ENCODE measurements at regions not wholly inside any gene's neighbourhood (a gene's known extent, or its start where the extent isn't known, plus 50 kb on each side); places are given as distances from the start of the nearest gene placed in this dataset.

DNA sequence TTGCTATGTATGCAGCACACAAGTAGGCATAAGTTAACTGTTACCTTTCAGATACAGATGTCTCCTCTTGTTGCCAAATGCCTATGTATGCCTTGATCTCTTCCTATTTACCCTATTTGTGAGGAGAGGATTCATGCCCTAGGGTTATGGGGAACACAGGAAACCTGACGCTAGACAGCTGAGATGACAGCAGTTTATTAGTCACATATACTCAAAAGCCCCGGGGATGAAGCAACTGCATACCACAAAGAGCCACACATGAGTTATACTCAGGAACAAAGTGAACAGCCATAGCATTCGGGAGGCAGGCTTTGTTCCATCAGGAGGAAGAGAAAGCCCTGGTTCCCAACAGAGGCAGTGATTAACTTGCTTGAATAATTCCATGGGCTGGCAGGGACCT, 1011.7 kb upstream of the PCDH7 start:
- H3K27me3 ChIP-seq (ENCODE audit: control insufficient read depth in 2 of 2, insufficient read depth in 2 of 2, low read length in 2 of 2): no peaks in the 10 kb centered on the region
- no peak overlapping the region for H3K9ac ChIP-seq (ENCODE audit: insufficient read depth, low read length, poor library complexity, severe bottlenecking)
- H3K4me2 ChIP-seq (replicated peaks; ENCODE audit: extremely low read depth, low read length, poor library complexity, severe bottlenecking): no peak overlapping the region
- WGBS (ENCODE audit: insufficient coverage): 89% methylated on average over 3 of the region's 3 CpGs
- Mint-ChIP-seq H3K27me3 (ENCODE audit: low read depth in 3 of 3) (no peaks in the 10 kb centered on the region), H3K4me3 (no peak overlapping the region), H3K36me3 (no peaks in the 10 kb centered on the region), H3K27ac (no peak overlapping the region), H3K4me1 (no peaks in the 10 kb centered on the region), H3K9me3 (peaks cover 0 to 23% (median 2%) of the 10 kb centered on the region in 7 donors)
- H3K36me3 ChIP-seq (replicated peaks in 1 of 2; ENCODE audit: control insufficient read depth in 1 of 2, insufficient read depth in 2 of 2, low read length in 2 of 2): no peaks in the 10 kb centered on the region
- H3K9me3 ChIP-seq (replicated peaks in 1 of 2; ENCODE audit: control insufficient read depth in 1 of 2, insufficient read depth in 1 of 2, low read length in 2 of 2): peaks cover 0 to 7% of the 10 kb centered on the region in 2 donors
- H3K4me1 ChIP-seq (ENCODE audit: control insufficient read depth in 1 of 2, insufficient read depth in 2 of 2, low read length in 2 of 2): no peaks in the 10 kb centered on the region
- intact Hi-C loops (cut with micrococcal nuclease): no loop called here
- H4K20me1 ChIP-seq (ENCODE audit: insufficient read depth, low read length): no peaks in the 10 kb centered on the region
- TF ChIP-seq, protein P1, sequence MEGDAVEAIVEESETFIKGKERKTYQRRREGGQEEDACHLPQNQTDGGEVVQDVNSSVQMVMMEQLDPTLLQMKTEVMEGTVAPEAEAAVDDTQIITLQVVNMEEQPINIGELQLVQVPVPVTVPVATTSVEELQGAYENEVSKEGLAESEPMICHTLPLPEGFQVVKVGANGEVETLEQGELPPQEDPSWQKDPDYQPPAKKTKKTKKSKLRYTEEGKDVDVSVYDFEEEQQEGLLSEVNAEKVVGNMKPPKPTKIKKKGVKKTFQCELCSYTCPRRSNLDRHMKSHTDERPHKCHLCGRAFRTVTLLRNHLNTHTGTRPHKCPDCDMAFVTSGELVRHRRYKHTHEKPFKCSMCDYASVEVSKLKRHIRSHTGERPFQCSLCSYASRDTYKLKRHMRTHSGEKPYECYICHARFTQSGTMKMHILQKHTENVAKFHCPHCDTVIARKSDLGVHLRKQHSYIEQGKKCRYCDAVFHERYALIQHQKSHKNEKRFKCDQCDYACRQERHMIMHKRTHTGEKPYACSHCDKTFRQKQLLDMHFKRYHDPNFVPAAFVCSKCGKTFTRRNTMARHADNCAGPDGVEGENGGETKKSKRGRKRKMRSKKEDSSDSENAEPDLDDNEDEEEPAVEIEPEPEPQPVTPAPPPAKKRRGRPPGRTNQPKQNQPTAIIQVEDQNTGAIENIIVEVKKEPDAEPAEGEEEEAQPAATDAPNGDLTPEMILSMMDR (IDR thresholded peaks at IDR 0.05): no peak
- H3K27ac ChIP-seq (ENCODE audit: low read depth in 1 of 2, low read length in 2 of 2): no peak overlapping the region
- no peaks in the 10 kb centered on the region for H3K79me2 ChIP-seq (ENCODE audit: insufficient read depth, low read length)
- no peak for DNase-seq
- no peak overlapping the region for H2AFZ ChIP-seq (ENCODE audit: insufficient read depth, low read depth, low read length, poor library complexity, severe bottlenecking)
- H3K4me3 ChIP-seq (replicated peaks in 1 of 3; ENCODE audit: low read depth in 2 of 3, low read length in 3 of 3): no peak overlapping the region

DNA sequence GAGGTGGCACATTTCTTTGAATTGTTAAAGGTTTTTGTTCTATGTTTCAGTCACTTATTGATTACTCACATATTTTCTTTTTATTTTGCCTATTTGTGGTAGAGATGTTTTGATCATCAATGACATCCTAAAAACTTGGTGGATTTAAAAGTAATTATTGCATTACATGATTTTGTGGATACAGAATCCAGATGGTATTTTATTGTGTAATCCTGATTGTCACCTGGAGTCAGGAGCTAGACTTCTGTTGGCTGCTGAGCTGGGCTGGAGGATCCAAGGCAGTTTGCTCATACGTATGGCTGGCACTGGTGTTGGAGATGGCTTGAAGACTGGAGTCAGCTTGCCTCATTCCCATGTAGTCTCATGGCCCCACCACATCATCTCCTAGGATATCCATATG, 1009.6 kb upstream of the PCDH7 start:
- TF ChIP-seq, protein P1 (IDR thresholded peaks at IDR 0.05): no peak
- Histone ChIP-seq H3K4me1 (ENCODE audit: control insufficient read depth in 1 of 2, insufficient read depth in 2 of 2, low read length in 2 of 2) (no peaks in the 10 kb centered on the region), H2AFZ (ENCODE audit: insufficient read depth, low read depth, low read length, poor library complexity, severe bottlenecking) (no peak overlapping the region), H3K79me2 (ENCODE audit: insufficient read depth, low read length) (no peaks in the 10 kb centered on the region), H3K9ac (ENCODE audit: insufficient read depth, low read length, poor library complexity, severe bottlenecking) (no peak overlapping the region), H3K9me3 (replicated peaks in 1 of 2; ENCODE audit: control insufficient read depth in 1 of 2, insufficient read depth in 1 of 2, low read length in 2 of 2) (peaks cover 0 to 7% of the 10 kb centered on the region in 2 donors), H3K36me3 (replicated peaks in 1 of 2; ENCODE audit: control insufficient read depth in 1 of 2, insufficient read depth in 2 of 2, low read length in 2 of 2) (no peaks in the 10 kb centered on the region), H3K27me3 (ENCODE audit: control insufficient read depth in 2 of 2, insufficient read depth in 2 of 2, low read length in 2 of 2) (no peaks in the 10 kb centered on the region), H3K4me2 (replicated peaks; ENCODE audit: extremely low read depth, low read length, poor library complexity, severe bottlenecking) (no peak overlapping the region), H3K4me3 (replicated peaks in 1 of 3; ENCODE audit: low read depth in 2 of 3, low read length in 3 of 3) (no peak overlapping the region), H4K20me1 (ENCODE audit: insufficient read depth, low read length) (no peaks in the 10 kb centered on the region), H3K27ac (ENCODE audit: low read depth in 1 of 2, low read length in 2 of 2) (no peak overlapping the region)
- 100% methylated on average over 1 of the region's 1 CpG for WGBS (ENCODE audit: insufficient coverage)
- intact Hi-C loops (cut with micrococcal nuclease): no loop called here
- Mint-ChIP-seq H3K9me3 (peaks cover 0 to 20% (median 0%) of the 10 kb centered on the region in 7 donors), H3K4me3 (no peak overlapping the region), H3K27me3 (ENCODE audit: low read depth in 3 of 3) (no peaks in the 10 kb centered on the region), H3K4me1 (no peaks in the 10 kb centered on the region), H3K36me3 (no peaks in the 10 kb centered on the region), H3K27ac (no peak overlapping the region)
- no peak for DNase-seq

Measured in CD14-positive monocyte (primary cell).